Gastrocnemius medialis (tissue), 4 donors: ENCODE measurements at regions not wholly inside any gene's neighbourhood (a gene's known extent, or its start where the extent isn't known, plus 50 kb on each side); places are given as distances from the start of the nearest gene placed in this dataset.

Source experiments
- POLR2A ChIP-seq, 2 donors: fragments of 450-650 bp; IDR thresholded peaks; one replicate each; pipeline ENCODE4 v1.6.1; 2017; ENCODE audit warnings: antibody characterized with exemption in 2 of 2, mild to moderate bottlenecking in 2 of 2, moderate library complexity in 2 of 2
- TF ChIP-seq, protein P1 (sequence below), 5 experiments: fragments of 450-650 bp in 3 of 5; fragments of 200-600 bp in 2 of 5; sonication (generic) in 2 of 5; IDR thresholded peaks in 4 of 5; conservative IDR thresholded peaks in 1 of 5; 1 replicate in 4 of 5; 2 replicates in 1 of 5; pipeline ENCODE4 v1.5.1; 2016 to 2019; ENCODE audit warnings: antibody characterized with exemption in 5 of 5, mild to moderate bottlenecking in 3 of 5, moderate library complexity in 3 of 5

GRCh38 chr9:110140276-110140675, 67.7 kb downstream of the C9orf152 start:
- TF ChIP-seq, protein P1, sequence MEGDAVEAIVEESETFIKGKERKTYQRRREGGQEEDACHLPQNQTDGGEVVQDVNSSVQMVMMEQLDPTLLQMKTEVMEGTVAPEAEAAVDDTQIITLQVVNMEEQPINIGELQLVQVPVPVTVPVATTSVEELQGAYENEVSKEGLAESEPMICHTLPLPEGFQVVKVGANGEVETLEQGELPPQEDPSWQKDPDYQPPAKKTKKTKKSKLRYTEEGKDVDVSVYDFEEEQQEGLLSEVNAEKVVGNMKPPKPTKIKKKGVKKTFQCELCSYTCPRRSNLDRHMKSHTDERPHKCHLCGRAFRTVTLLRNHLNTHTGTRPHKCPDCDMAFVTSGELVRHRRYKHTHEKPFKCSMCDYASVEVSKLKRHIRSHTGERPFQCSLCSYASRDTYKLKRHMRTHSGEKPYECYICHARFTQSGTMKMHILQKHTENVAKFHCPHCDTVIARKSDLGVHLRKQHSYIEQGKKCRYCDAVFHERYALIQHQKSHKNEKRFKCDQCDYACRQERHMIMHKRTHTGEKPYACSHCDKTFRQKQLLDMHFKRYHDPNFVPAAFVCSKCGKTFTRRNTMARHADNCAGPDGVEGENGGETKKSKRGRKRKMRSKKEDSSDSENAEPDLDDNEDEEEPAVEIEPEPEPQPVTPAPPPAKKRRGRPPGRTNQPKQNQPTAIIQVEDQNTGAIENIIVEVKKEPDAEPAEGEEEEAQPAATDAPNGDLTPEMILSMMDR (IDR thresholded peaks at IDR 0.05 in 4 of 5, conservative IDR thresholded peaks at IDR 0.05 in 1 of 5): no peak
- TF ChIP-seq POLR2A (IDR thresholded peaks at IDR 0.05): no peak
